ENCODE measurements at regions not wholly inside any gene's neighbourhood (a gene's known extent, or its start where the extent isn't known, plus 50 kb on each side); places are given as distances from the start of the nearest gene placed in this dataset.

GRCh38 chr2:65566617-65567016 lies 134.2 kb upstream of the SPRED2 start (continued):
- TF ChIP-seq PHF8 (conservative IDR thresholded peaks at IDR 0.05; ENCODE audit: low read depth, low read length) (no peak), BRCA1 (IDR thresholded peaks at IDR 0.05; ENCODE audit: low read depth, low read length) (no peak), RBBP5 (IDR thresholded peaks at IDR 0.05; ENCODE audit: borderline replicate concordance, low read depth, low read length) (no peak), TAF1 (IDR thresholded peaks at IDR 0.05; ENCODE audit: low read depth, low read length) (no peak), NANOG (IDR thresholded peaks at IDR 0.05; ENCODE audit: insufficient read depth, low read depth, low read length, poor library complexity, severe bottlenecking) (no peak), EGR1 (IDR thresholded peaks at IDR 0.05; ENCODE audit: borderline replicate concordance, low read depth, low read length) (no peak), KDM4A (IDR thresholded peaks at IDR 0.05; ENCODE audit: low read depth, low read length, severe bottlenecking) (no peak)
